ENCODE measurements at regions not wholly inside any gene's neighbourhood (a gene's known extent, or its start where the extent isn't known, plus 50 kb on each side); places are given as distances from the start of the nearest gene placed in this dataset.

- DNase-seq = no peak
- 89 to 97% methylated on average over 2 of the region's 2 CpGs for WGBS, 2 donors
- Histone ChIP-seq H3K9me3 (no peaks in the 10 kb centered on the region), H3K27ac (no peak overlapping the region), H3K27me3 (no peaks in the 10 kb centered on the region), H3K36me3 (ENCODE audit: low read depth, missing control alignments) (no peaks in the 10 kb centered on the region), H3K4me3 (no peak overlapping the region), H3K4me1 (no peaks in the 10 kb centered on the region)
- intact Hi-C loops (cut with DNase I; ENCODE audit: low total_unique reads) = no loop called here
- TF ChIP-seq CTCF (IDR thresholded peaks at IDR 0.05) (no peak), POLR2A (IDR thresholded peaks at IDR 0.05) (no peak)
Measured at GRCh38 chr2:145689277-145689676, 1169.4 kb upstream of the ZEB2 start.

GRCh38 chr2:145688156-145688555 lies 1168.2 kb upstream of the ZEB2 start:
- Histone ChIP-seq H3K27me3 (no peaks in the 10 kb centered on the region), H3K9me3 (no peaks in the 10 kb centered on the region), H3K27ac (no peak overlapping the region), H3K36me3 (ENCODE audit: low read depth, missing control alignments) (no peaks in the 10 kb centered on the region), H3K4me1 (no peaks in the 10 kb centered on the region), H3K4me3 (no peak overlapping the region)
- intact Hi-C loops (cut with DNase I; ENCODE audit: low total_unique reads) = no loop called here
- TF ChIP-seq CTCF (IDR thresholded peaks at IDR 0.05) (no peak), POLR2A (IDR thresholded peaks at IDR 0.05) (no peak)
- DNase-seq = no peak
- 81 to 89% methylated on average over 3 of the region's 3 CpGs for WGBS, 2 donors

GRCh38 chr2:145687442-145688134 lies 1167.7 kb upstream of the ZEB2 start:
- H3K36me3 ChIP-seq (ENCODE audit: low read depth, missing control alignments) = no peaks in the 10 kb centered on the region
- no peak for DNase-seq
- intact Hi-C loops (cut with DNase I; ENCODE audit: low total_unique reads) = no loop called here
- no peak for TF ChIP-seq CTCF (IDR thresholded peaks at IDR 0.05)
- no peak for TF ChIP-seq POLR2A (IDR thresholded peaks at IDR 0.05)
- no peaks in the 10 kb centered on the region for H3K9me3 ChIP-seq
- H3K27ac ChIP-seq = no peak overlapping the region
- no peak overlapping the region for H3K4me3 ChIP-seq
- no peaks in the 10 kb centered on the region for H3K4me1 ChIP-seq
- no peaks in the 10 kb centered on the region for H3K27me3 ChIP-seq
- WGBS, 2 donors = 59 to 63% methylated on average over 4 of the region's 4 CpGs

GRCh38 chr2:145685383-145686050 lies 1165.6 kb upstream of the ZEB2 start:
- H3K27me3 ChIP-seq = no peaks in the 10 kb centered on the region
- H3K4me3 ChIP-seq = no peak overlapping the region
- intact Hi-C loops (cut with DNase I; ENCODE audit: low total_unique reads) = no loop called here
- no peaks in the 10 kb centered on the region for H3K9me3 ChIP-seq
- H3K4me1 ChIP-seq = no peaks in the 10 kb centered on the region
- H3K36me3 ChIP-seq (ENCODE audit: low read depth, missing control alignments) = no peaks in the 10 kb centered on the region
- 93 to 94% methylated on average over 4 of the region's 4 CpGs for WGBS, 2 donors
- TF ChIP-seq CTCF (IDR thresholded peaks at IDR 0.05) = no peak
- TF ChIP-seq POLR2A (IDR thresholded peaks at IDR 0.05) = no peak
- no peak for DNase-seq
- no peak overlapping the region for H3K27ac ChIP-seq

All from testis (tissue), 2 donors.